OCI-LY7 (cell line): ENCODE measurements at regions not wholly inside any gene's neighbourhood (a gene's known extent, or its start where the extent isn't known, plus 50 kb on each side); places are given as distances from the start of the nearest gene placed in this dataset.

Experiments used
- CTCF ChIP-seq: fragments of 200-600 bp; sonication (generic); conservative IDR thresholded peaks from 2 replicates; pipeline ENCODE4 v1.5.1; 2014; ENCODE audit warnings: mild to moderate bottlenecking, antibody characterized with exemption, low read length, moderate library complexity, mixed read lengths
- EZH2phosphoT487 ChIP-seq: fragments of 200-600 bp; sonication (generic); IDR thresholded peaks from 2 replicates; pipeline ENCODE4 v1.6.1; 2018; ENCODE audit warnings: low read depth, borderline replicate concordance, mild to moderate bottlenecking, mixed run types, antibody characterized with exemption, low read length, moderate library complexity, mixed read lengths

DNA sequence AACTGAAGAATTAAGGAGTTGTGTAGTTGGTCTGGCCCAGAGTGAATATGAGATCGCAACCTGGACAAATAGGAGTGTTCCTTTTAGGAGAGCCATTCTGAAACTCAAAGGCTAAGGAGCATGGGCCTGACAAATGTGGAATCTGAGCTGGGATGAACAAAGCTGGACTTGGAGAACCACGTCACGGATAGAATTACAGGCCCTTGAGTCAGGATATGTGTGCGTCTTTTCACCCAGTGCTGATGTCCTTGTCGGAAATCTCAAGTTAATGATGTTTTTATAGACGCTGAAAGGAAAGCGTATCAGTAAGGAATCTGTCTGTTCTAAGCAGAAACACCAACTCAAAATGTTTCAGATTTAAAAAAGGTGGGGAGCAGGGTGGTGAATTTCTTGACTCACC is 173.8 kb upstream of the ZKSCAN2 start:
- TF ChIP-seq CTCF = no peak
- TF ChIP-seq EZH2phosphoT487 = no peak
